OCI-M1 (cell line): ENCODE measurements at regions not wholly inside any gene's neighbourhood (a gene's known extent, or its start where the extent isn't known, plus 50 kb on each side); places are given as distances from the start of the nearest gene placed in this dataset.
A peak's percentile ranks its signal among the peaks of the same experiment; 100 is the strongest.

Source experiments
- DNase-seq: peaks from one replicate; lab custom pipeline; 2025; lab: John Stamatoyannopoulos, UW

DNA sequence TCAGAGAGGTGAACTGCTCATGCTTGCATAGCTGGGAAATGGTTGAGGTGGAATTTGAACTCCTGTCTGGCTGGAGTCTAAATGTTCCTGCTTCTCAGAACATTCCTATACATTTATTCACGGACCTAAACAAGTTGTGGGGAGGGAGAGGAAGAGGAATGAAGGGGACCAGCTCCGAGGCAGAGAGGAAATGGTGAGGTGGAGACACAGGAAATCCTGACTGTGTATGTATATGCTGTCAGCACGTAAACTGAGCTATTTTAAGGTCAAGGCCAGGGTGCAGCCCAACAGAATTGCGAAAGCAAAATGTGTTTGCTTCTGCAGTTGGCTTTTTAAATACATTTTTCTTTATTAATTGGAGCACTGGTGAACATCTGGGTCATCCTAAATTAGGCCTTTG is 74.1 kb upstream of the POMGNT2 start:
- no peak for DNase-seq

DNA sequence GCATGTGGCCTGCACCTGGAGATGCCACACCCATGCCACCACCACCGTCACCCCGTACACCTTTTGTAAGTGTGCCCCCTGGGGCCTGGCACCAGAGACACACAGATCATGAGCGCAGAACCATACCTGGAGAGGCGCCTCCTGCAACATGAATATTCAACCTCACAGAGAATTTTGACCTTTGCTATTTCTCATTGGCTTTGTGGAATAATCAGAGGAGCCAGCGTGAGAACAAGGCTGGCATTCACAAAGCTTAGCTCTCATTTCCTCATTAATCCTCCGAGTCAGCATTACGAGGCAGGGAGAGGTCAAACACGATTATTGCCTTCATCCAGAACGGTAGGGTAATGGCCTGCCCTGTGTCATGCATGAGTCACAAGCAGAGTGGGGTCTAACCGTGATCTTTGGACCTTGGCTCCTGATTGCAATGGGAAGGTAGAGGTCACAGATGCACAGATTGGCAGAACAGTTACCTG is 73.0 kb upstream of the POMGNT2 start:
- no peak for DNase-seq

DNA sequence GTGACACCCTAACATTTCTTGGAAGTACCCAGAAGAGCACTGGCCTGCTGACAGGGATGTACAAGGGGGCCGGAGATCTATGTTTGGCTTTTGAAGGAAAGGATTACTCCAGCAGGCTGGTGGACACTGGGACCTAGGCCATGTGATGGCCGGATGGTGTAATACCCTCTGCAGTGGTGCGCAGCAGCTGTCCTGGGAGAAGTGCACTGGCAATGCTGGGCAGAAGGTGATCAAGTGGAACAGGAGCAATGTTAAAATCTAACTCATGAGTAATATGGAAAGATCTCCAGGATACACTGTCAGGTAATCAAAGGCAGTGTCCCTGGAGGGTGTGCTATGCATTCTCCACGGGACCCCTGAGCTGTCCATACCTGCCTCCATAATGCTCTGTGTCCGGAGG is 71.2 kb upstream of the POMGNT2 start:
- no peak for DNase-seq

DNA sequence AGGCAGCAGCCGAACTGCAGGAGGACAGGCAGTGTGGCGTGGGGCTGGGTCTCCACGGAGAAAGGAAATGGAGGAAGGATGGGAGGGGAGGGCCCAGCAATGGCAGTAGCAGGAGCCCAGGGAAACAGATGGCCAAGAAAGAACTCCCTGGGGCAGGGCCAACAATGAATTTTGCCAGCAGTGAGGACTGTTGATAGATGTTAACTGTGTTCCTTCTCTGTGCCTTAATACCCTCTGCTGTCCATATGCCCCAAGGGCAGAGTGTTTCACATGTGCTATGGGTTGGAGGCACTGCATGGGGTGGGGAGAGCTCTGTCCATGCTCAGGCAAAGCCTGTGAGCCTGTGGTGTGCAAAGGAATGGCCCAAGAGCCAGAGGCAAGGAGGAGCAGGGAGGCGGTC is 70.8 kb upstream of the POMGNT2 start:
- no peak for DNase-seq

DNA sequence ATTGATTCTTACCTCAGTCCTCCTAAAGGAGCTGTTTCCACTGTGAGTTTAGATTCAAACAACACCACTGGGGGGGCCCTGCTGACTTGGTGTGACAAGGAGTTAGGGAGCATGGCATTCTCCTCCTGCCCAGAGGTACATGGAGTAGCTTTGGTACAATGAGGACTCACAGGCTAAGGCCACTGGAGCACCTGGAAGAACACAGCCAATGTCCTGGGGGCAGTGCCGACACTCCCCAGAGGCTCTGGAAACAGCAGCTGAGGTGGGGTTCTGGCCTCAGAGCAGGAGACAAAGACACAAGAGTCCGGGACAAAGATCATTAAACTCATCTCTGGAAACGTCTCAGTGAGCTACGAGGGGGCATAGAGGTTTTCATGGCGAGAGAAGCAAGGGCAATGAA is 69.7 kb upstream of the POMGNT2 start:
- DNase-seq: no peak

DNA sequence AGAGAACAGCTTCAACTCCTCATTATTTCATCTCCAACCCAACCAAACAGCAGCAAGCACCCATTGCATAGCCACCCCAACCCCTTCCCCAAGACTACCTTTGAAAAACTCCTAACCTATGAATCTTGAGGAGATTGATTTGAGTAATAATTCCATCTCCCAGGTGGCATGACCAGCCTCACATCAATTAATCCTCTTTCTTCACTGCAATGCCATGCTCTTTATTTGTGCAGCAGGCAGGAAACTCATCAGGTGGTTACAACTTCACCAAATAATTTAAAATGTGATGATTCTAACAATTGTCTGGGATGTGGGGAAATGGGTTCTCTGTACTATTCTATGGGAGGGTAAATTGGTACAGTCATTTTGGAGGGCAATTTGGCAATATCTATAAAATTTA is 68.1 kb upstream of the POMGNT2 start:
- DNase-seq: no peak

DNA sequence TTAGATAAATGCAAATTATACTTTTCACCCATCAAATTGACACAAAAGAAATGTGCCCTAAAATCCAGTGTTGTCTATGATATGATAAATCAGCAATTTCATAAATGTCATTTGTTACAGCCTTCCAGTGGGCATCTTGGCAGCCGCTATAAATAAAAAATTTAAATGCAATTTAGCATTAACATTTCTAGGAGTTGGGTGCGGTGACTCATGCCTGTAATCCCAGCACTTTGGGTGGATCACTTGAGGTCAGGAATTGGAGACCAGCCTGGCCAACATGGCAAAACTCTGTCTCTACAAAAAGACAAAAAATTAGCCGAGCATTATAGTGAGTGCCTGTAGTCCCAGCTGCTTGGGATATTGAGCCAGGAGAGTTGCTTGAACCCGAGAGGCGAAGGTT is 65.9 kb upstream of the POMGNT2 start:
- DNase-seq: no peak

DNA sequence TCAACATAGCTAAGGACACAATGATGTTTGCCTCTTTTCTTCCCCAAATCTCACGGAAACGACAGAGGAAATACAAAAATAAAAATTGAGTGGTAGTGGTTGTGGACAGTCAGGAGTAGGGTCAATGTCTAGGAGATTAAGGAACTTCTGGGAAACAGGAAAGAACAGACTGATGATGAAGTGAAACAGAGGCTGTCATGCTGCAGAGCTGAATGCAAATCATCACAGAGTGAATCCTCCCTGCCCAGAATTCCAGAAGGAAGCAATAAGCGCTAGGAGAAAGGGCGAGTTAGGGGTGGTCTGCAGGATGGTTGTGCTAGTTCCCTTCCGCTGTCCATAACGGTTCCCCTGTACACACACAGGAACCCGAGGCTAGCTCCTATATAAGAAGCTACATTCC is 64.7 kb upstream of the POMGNT2 start:
- no peak for DNase-seq

DNA sequence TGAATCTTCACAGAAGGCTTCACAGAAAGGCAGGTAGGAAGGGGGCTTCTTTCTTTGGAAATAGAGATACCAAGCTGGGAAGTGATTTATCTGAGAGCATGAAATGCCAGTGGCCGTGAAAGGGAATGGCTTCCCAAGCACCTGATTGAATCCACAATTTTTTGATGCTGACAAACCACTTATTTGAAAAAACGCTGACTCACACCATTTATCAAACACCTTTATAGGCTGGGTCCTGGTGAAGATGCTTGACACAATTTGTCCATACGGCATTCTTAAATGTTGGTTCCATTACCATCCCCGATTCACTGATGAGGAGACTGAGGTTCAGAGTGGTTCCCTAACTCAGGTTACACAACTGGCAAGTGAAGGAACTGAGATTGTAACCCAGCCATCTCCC is 64.1 kb upstream of the POMGNT2 start:
- DNase-seq: no peak

DNA sequence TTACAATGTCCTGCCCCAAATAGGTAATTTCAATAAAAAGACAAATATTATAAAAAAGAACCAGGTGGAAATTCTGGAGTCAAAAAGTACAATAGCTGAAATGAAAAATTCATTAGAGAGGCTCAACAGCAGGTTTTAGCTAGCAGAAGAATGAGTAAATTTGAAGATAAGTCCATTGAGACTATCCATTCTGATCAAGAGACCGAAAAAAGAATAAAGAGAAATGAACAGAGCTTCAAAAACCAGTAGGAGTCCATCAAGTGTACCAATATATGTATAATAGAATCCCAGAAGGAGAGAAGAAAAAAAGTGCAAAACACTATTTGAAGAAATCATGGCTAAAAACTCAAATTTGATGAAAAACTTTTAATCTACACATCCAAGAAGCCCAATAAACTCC is 60.5 kb upstream of the POMGNT2 start:
- DNase-seq: no peak

DNA sequence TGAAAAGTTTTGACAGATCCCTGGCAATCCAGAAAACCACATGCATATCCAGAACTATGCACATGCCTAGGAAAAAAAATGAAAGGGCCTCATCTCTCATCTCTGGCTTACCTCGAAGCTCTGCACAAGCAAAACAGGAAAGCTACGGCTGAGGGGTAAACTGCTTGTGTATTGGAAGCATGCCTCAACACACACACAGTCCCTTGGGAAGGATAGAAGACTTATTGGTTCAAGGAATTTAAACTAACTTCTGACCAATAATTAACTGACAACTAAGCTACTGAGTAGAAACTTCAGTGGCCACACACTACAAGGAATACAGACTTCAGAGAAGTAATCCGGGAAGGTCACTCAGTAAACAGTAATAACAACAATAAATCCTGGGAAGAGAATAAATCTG is 59.9 kb upstream of the POMGNT2 start:
- no peak for DNase-seq

DNA sequence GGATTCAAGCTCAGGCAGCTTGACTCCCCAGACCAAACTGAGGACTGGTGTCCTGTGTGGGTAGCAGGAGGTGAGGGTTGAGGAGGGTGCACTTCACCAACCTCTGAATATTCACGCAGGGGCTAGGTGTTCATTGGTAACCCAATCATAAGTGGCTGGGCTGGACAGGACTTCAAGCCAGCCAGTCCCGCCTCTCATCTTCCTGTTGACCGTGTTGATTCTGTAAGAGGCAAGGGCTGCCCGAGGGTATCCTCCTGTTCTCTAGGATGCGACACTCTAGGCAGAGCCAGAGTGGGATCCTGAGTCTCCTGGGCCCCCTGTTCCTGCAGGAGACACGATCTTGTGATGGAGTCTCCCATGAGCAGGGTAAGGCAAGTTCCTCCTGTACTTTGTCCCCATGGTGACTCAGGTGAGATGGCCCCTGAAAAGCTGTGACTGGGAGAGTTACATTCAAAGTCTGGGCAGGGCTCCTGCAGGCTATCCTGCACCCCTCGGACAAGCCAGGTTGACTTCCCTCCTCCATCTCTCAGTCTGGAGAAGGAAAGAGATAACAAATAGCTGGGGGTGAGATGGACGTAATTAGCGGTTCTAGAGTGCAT is 58.1 kb upstream of the POMGNT2 start:
- no peak for DNase-seq

DNA sequence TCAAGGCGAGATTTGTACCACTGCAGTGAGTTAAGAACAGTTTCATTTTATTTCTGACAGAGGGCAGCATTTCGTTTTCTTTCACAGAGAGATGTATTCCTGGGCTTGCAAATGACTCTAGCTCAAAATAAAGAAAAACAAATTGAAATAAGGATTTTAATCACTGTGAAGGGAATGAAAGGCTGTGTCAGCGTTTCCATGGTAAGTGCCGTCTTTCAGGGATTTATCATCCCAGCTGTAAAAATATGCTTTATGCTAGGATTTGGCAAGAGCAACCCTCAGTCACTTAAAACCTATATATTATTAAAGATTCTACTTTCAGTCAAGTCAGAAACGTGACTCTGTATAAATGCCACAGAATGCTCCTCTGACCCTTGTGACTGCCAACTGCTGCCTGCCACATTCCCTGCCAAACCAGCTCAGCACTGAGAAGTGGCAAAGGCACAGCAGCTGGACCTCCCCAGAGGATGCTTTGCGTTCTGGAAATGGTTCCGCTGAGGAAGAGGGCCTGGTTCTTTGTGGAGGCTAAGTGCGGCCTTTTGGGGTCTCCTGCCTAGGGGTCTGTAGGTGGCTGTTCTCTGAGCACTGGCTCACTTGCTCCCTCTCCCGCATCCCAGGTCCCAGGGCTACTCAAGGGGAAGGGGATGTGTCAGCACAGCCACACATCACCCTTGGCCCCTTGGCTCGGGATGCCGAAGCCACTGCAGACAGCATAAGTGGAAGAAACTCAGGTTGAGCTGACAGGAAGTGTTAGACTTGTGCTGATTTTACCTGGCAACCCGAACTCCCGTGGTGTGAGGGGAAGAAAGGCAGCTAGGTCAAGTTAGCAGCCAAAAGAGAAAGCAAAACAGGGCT is 56.6 kb upstream of the POMGNT2 start:
- peak; percentile 46 for DNase-seq

DNA sequence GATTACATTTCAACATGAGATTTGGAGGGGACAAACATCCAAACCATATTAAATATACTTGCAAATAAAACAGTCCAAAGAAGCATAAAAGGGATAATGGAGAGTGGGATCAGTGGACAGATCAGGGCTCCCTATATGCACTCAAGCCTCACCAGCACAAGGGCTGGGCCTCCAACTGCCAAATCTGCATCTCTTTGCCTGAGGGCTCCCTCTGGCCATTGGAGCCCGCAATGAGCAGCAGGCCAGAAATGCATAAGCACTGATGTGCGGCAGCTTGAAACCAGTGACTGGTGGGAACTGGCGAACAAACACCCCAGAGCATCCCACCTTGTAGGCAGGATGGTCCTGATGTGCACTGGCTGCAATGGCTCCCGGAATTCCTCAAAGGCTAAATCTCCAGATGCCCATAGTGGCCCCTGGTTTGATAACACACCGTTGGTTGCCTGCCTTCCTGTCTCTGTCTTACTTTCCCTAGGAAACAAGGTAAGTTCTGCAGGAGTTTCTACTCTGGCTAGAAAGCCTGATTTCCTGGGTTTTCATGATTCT is 55.9 kb upstream of the POMGNT2 start:
- DNase-seq: no peak

DNA sequence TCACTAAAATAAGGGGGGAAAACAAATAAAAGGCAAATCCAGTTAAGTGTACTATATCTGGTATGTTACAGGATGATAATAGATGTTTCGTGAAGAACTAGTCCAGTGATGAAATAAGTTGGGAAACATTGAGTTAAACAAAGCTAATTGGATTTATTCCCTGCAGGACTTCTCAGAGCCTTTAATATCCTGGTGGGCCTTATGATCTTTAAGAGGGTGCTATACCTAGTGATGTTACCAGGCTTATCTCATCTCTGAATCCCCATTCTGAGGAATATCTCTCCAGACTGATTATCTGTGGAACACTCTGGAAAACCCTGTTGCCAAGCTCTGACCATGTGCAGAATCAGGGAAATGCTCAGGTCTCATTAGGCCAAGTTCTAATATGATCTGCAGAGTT is 54.8 kb upstream of the POMGNT2 start:
- DNase-seq: no peak

DNA sequence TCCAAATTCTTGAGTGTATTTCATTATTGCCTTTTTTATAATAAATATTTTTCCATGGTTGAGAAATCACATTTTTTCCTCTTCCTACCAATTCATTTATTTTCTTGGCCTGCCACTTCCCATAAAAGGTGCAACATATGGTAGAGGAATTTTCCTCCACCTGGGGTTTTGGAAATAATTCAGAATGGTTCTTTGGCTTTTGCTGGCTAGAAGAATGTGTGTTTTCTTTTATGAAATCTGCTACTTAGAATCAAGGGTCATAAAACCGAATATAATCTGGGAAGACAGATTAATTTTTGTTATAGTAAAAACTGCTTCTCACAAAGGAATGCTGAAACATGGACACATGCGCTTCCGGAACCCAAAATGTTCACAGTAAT is 54.0 kb upstream of the POMGNT2 start:
- DNase-seq: no peak

DNA sequence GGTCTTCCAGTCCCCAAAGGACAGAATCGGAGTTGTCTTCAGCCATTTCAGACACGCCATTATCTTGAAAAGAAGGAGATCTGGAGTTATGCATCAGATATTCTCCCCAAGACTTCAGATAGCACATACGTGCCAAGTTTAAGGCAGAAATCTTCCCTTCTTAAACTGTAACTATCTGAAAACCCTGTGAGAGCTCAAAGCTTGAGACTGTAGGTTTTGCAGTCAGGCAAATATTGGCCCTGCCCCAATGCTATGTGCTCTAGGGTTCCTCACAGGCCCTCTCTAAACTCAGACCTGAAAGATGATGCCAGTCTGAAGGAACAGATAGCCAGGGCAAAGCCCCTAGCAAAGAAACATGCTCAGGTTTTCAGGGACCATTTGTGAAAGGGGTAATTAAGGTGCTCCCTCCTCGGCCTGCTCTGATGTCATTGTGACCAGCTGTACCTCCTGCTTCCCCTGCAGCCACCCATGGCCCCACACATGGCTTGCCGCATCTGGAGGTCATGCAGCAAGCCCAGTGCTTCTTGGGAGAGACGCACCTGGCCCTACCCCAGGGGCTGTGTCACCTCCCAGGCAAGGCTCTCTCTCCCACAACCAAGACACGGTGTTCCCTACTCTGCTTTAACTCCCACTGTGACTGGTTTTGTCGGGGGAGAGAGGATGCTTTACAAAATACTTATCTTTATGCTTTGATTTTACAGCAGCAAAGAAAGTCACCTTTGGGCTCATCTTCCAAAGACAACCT is 53.4 kb upstream of the POMGNT2 start:
- no peak for DNase-seq

DNA sequence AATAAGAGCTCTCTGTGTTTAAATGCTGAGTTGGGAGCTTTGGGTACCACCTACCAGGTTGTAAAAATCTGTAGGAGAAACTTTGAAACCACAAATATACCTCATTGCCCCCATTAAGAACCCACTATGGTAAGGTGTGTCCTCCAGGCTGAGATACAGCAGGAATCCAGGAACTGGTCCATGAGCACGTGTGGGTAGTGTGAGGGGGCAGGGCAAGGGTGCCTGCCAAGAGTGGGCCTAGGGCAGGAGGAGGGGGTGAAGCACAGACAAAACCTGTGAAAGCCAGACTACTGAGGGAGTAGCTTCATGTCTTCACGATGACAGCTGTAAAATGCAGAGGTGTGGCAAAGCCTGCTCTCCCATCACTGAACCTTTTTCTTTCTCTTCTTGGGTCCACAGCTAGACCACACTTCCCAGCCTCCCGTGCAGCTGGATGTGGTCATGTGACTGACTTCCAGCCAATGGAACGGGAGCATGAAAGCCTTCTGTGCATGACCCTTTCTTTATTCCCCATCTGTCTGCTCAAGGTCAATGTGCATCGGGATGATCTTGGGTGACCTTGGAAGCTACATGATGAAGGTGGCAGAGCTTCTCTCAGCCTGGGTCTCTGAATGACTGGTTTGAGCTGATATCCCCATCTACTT is 51.1 kb upstream of the POMGNT2 start:
- DNase-seq: no peak

DNA sequence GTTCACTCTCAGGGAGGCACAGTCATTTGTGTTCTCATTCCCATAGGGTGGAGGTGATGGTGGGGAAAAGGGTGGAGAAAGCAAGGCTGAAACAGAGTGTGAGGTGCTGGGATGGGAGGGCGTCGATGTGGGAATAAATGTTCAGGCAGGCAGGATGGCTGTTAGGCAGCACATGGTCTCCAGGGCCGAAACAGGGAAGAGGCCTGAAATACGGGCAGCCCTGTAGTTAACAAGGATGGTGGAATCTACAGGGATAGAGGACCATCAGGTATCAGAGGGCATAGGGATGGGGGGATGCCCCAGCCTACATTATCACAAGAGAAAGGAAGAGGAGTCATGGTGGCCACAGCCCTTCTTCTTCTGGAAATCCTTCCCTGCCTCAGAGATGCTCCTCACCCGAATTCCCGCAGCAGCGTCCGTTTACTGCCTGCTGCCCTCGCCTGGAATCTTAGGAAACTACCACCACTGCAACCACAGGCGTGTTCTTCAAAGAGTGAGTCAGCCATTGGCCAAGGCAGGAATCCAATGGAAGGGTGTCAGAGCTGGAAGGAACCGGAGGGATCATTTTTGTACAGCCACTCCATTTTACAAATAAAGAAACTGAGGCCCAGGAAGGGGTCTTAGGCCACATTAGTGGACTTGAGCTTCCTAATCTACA is 49.7 kb upstream of the POMGNT2 start:
- DNase-seq: peak; percentile 50
